ENCODE measurements at regions not wholly inside any gene's neighbourhood (a gene's known extent, or its start where the extent isn't known, plus 50 kb on each side); places are given as distances from the start of the nearest gene placed in this dataset.

DNA sequence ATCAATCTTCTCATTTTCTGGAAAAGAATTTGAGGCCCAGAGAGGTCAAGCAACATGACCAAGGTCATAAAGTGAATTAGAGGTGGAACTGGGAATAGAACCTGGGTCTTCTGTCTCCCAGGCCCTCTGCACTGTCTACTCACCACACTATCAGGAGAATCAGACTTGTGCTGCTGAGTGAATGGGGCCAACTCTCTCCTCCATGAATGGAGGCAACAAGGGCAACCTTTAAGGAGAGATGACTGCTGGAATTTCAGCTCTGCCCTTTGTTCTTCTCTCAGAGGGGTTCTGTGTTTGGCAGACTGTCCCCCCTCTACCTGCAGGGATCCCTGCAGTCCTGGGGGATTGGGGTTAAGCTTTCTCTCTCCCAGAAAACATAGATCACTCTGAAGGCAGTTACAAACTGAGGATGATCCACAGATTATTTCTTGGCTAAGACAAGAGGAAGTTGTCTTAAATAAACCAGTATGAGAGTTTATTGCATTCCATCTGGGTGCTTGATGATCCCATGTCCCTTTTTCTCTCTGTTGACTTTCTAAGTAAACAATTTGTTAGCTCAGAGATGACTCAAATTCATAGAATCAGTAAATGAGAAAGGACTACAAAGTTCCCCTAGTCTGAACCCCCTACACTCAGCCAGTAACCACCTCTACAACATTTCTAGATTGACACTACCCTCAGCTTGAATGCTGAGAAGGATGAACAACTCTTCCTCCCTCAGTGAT, 99.0 kb upstream of the LIPC start:
- TF ChIP-seq JUND (CRISPR knock-in tag; IDR thresholded peaks at IDR 0.05) (no peak), CHD4 (IDR thresholded peaks at IDR 0.05; ENCODE audit: borderline replicate concordance, low read length) (peak; percentile 29; the same call in 1 of the 2 replicates), MAX (IDR thresholded peaks at IDR 0.05) (no peak), ZNF354B (CRISPR knock-in tag; IDR thresholded peaks at IDR 0.05) (no peak), POLR2AphosphoS2 (IDR thresholded peaks at IDR 0.05; ENCODE audit: low read depth, low read length) (no peak), CTCF (CRISPR knock-in tag; IDR thresholded peaks at IDR 0.05) (no peak), ZNF235 (CRISPR knock-in tag; IDR thresholded peaks at IDR 0.05; ENCODE audit: borderline replicate concordance) (no peak)
